Adrenal gland (tissue), 5 donors: ENCODE measurements at regions not wholly inside any gene's neighbourhood (a gene's known extent, or its start where the extent isn't known, plus 50 kb on each side); places are given as distances from the start of the nearest gene placed in this dataset.

Experiments used
- POLR2A ChIP-seq, 2 donors: fragments of 450-650 bp; IDR thresholded peaks; one replicate each; pipeline ENCODE4 v1.6.1; 2017; ENCODE audit warnings: antibody characterized with exemption in 2 of 2, mild to moderate bottlenecking in 2 of 2, moderate library complexity in 1 of 2
- TF ChIP-seq, protein P1 (sequence below), 6 experiments: fragments of 450-650 bp in 4 of 6; fragments of 200-600 bp in 2 of 6; sonication (generic) in 1 of 6; IDR thresholded peaks; 1 replicate in 5 of 6; 2 replicates in 1 of 6; pipeline versions ENCODE4 v1.5.1 to v1.8.0; 2016 to 2021; ENCODE audit warnings: antibody characterized with exemption in 6 of 6, mild to moderate bottlenecking in 2 of 6, moderate library complexity in 1 of 6
- donor health status: DM: no; HTN: no; CAD: no.

DNA sequence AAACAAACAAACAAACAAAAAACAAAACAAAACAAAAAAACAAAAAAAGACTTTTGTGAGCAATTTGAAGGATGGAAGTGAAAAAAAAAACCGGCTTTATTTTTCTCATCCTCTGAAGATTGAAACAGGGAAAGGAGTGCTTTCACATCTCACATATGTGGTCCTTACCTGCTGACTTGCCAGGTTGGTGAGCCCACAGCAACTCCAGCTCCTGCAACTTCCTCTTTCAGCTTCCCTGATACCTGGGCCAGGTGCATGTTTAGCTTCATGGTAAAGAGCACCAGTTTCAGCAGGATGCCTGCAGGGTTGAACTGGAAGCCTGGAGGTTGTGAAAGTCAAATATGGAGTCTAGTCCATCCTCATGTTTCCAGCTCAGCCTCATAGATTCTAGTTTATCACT, 221.2 kb upstream of the OTX2 start:
- TF ChIP-seq, protein P1, sequence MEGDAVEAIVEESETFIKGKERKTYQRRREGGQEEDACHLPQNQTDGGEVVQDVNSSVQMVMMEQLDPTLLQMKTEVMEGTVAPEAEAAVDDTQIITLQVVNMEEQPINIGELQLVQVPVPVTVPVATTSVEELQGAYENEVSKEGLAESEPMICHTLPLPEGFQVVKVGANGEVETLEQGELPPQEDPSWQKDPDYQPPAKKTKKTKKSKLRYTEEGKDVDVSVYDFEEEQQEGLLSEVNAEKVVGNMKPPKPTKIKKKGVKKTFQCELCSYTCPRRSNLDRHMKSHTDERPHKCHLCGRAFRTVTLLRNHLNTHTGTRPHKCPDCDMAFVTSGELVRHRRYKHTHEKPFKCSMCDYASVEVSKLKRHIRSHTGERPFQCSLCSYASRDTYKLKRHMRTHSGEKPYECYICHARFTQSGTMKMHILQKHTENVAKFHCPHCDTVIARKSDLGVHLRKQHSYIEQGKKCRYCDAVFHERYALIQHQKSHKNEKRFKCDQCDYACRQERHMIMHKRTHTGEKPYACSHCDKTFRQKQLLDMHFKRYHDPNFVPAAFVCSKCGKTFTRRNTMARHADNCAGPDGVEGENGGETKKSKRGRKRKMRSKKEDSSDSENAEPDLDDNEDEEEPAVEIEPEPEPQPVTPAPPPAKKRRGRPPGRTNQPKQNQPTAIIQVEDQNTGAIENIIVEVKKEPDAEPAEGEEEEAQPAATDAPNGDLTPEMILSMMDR (IDR thresholded peaks at IDR 0.05), result no peak
- TF ChIP-seq POLR2A (IDR thresholded peaks at IDR 0.05), result no peak
